Stomach (tissue), 8 donors: ENCODE measurements at regions not wholly inside any gene's neighbourhood (a gene's known extent, or its start where the extent isn't known, plus 50 kb on each side); places are given as distances from the start of the nearest gene placed in this dataset.

Experiments
- DNase-seq, 2 donors: peaks; one replicate each; pipeline versions ENCODE4 v3.0.0 to v3.0.0-alpha.2; 2013 to 2019
- H3K27ac ChIP-seq, 5 donors: fragments of 200-600 bp in 4 of 5; sonication (generic) in 4 of 5; one replicate each; pipeline ENCODE4 v1.5.1; 2013 to 2019; ENCODE audit warnings: mild to moderate bottlenecking in 1 of 5, moderate library complexity in 1 of 5
- H3K27me3 ChIP-seq, 3 donors: fragments of 200-600 bp; sonication (generic); one replicate each; pipeline ENCODE4 v1.5.1; 2017 to 2019; ENCODE audit warnings: mixed run types in 1 of 3
- H3K36me3 ChIP-seq, 4 donors: fragments of 200-600 bp; sonication (generic); 1 replicate in 3 of 4; 2 replicates in 1 of 4; pipeline ENCODE4 v1.5.1; 2016 to 2019
- H3K4me1 ChIP-seq, 4 donors: fragments of 200-600 bp; sonication (generic); one replicate each; pipeline ENCODE4 v1.5.1; 2016 to 2019
- H3K4me3 ChIP-seq, 4 donors: fragments of 200-600 bp; sonication (generic) in 3 of 4; one replicate each; pipeline ENCODE4 v1.5.1; 2016 to 2019; ENCODE audit warnings: mild to moderate bottlenecking in 1 of 4
- H3K9me3 ChIP-seq, 4 donors: fragments of 200-600 bp; sonication (generic); one replicate each; pipeline ENCODE4 v1.5.1; 2016 to 2019
- CTCF ChIP-seq, 7 experiments: fragments of 450-650 bp in 4 of 7; fragments of 200-600 bp in 3 of 7; sonication (generic) in 3 of 7; IDR thresholded peaks; one replicate each; pipeline ENCODE4 v1.5.1; 2016 to 2019; ENCODE audit warnings: antibody characterized with exemption in 7 of 7, control low read depth in 2 of 7, mild to moderate bottlenecking in 1 of 7
- EP300 ChIP-seq: sonication (generic); formaldehyde crosslinking; IDR thresholded peaks from one replicate; pipeline ENCODE4 v1.6.1; 2017; ENCODE audit warnings: antibody characterized with exemption
- POLR2A ChIP-seq, 4 donors: fragments of 450-650 bp; IDR thresholded peaks; one replicate each; pipeline ENCODE4 v1.6.1; 2016; ENCODE audit warnings: antibody characterized with exemption in 4 of 4, control low read depth in 2 of 4, mild to moderate bottlenecking in 1 of 4, moderate library complexity in 1 of 4
- POLR2AphosphoS5 ChIP-seq, 3 donors: sonication (generic); formaldehyde crosslinking; IDR thresholded peaks; one replicate each; pipeline ENCODE4 v1.6.1; 2016; ENCODE audit warnings: antibody characterized with exemption in 3 of 3
- WGBS, 5 donors: extraction: QIAGEN DNeasy Blood & Tissue Kit in 3 of 5; methylation state at CpG; one replicate each; pipeline versions ENCODE4 v1.1.5 to v1.1.7; 2013 to 2018; 5-methylcytosine and 5-hydroxymethylcytosine counted together
- intact Hi-C: fragments of 100-400 bp; cut with DNase I; formaldehyde crosslinking; loops from one replicate; pipeline ENCODE4 v1.15.1; 2023; ENCODE audit warnings: low total_unique reads
- donor health status: healthy with polysubstance abuse.
- donor health status: Bipolar disorder and iron deficiency.
- donor health status: healthy.

GRCh38 chr13:70817576-70817975 lies 709.3 kb upstream of the KLHL1 start:
- Histone ChIP-seq H3K36me3 (no peaks in the 10 kb centered on the region), H3K27me3 (no peaks in the 10 kb centered on the region), H3K9me3 (no peaks in the 10 kb centered on the region), H3K4me3 (no peak overlapping the region), H3K4me1 (no peaks in the 10 kb centered on the region), H3K27ac (no peak overlapping the region)
- TF ChIP-seq POLR2AphosphoS5 (IDR thresholded peaks at IDR 0.05) (no peak), EP300 (no peak), POLR2A (IDR thresholded peaks at IDR 0.05) (no peak), CTCF (IDR thresholded peaks at IDR 0.05) (no peak)
- intact Hi-C loops = no loop called here
- WGBS, 5 donors = 65 to 80% (median 77%) methylated on average over 2 of the region's 2 CpGs
- no peak for DNase-seq

GRCh38 chr13:70816853-70817252 lies 708.6 kb upstream of the KLHL1 start:
- Histone ChIP-seq H3K9me3 (no peaks in the 10 kb centered on the region), H3K27me3 (no peaks in the 10 kb centered on the region), H3K27ac (no peak overlapping the region), H3K4me3 (no peak overlapping the region), H3K36me3 (no peaks in the 10 kb centered on the region), H3K4me1 (no peaks in the 10 kb centered on the region)
- DNase-seq = no peak
- intact Hi-C loops = no loop called here
- WGBS, 5 donors = 56 to 67% (median 61%) methylated on average over 5 of the region's 5 CpGs
- no peak for TF ChIP-seq EP300
- no peak for TF ChIP-seq CTCF (IDR thresholded peaks at IDR 0.05)
- TF ChIP-seq POLR2AphosphoS5 (IDR thresholded peaks at IDR 0.05) = no peak
- no peak for TF ChIP-seq POLR2A (IDR thresholded peaks at IDR 0.05)

GRCh38 chr13:70814684-70815083 lies 706.4 kb upstream of the KLHL1 start:
- Histone ChIP-seq H3K27me3 (no peaks in the 10 kb centered on the region), H3K27ac (no peak overlapping the region), H3K9me3 (no peaks in the 10 kb centered on the region), H3K4me1 (no peaks in the 10 kb centered on the region), H3K4me3 (no peak overlapping the region), H3K36me3 (no peaks in the 10 kb centered on the region)
- no peak for DNase-seq
- WGBS, 5 donors = 67 to 84% (median 78%) methylated on average over 3 of the region's 3 CpGs
- intact Hi-C loops = no loop called here
- TF ChIP-seq POLR2A (IDR thresholded peaks at IDR 0.05) (no peak), POLR2AphosphoS5 (IDR thresholded peaks at IDR 0.05) (no peak), EP300 (no peak), CTCF (IDR thresholded peaks at IDR 0.05) (no peak)

GRCh38 chr13:70812481-70812880 lies 704.2 kb upstream of the KLHL1 start:
- Histone ChIP-seq H3K27ac (no peak overlapping the region), H3K36me3 (no peaks in the 10 kb centered on the region), H3K4me1 (no peaks in the 10 kb centered on the region), H3K27me3 (no peaks in the 10 kb centered on the region), H3K4me3 (no peak overlapping the region), H3K9me3 (no peaks in the 10 kb centered on the region)
- no peak for DNase-seq
- intact Hi-C loops = no loop called here
- TF ChIP-seq EP300 (no peak), CTCF (IDR thresholded peaks at IDR 0.05) (no peak), POLR2A (IDR thresholded peaks at IDR 0.05) (no peak), POLR2AphosphoS5 (IDR thresholded peaks at IDR 0.05) (no peak)

GRCh38 chr13:70809588-70809987 lies 701.3 kb upstream of the KLHL1 start:
- Histone ChIP-seq H3K4me1 (no peaks in the 10 kb centered on the region), H3K27ac (no peak overlapping the region), H3K36me3 (no peaks in the 10 kb centered on the region), H3K9me3 (no peaks in the 10 kb centered on the region), H3K4me3 (no peak overlapping the region), H3K27me3 (no peaks in the 10 kb centered on the region)
- 88 to 95% (median 94%) methylated on average over 4 of the region's 4 CpGs for WGBS, 5 donors
- intact Hi-C loops = no loop called here
- TF ChIP-seq POLR2A (IDR thresholded peaks at IDR 0.05) (no peak), POLR2AphosphoS5 (IDR thresholded peaks at IDR 0.05) (no peak), EP300 (no peak), CTCF (IDR thresholded peaks at IDR 0.05) (no peak)
- DNase-seq = no peak
